ENCODE measurements at regions not wholly inside any gene's neighbourhood (a gene's known extent, or its start where the extent isn't known, plus 50 kb on each side); places are given as distances from the start of the nearest gene placed in this dataset.

- Histone ChIP-seq H3K14ac (ENCODE audit: low read length) (no peak overlapping the region), H3K4me1 (ENCODE audit: control insufficient read depth in 1 of 2, insufficient read depth in 2 of 2, low read length in 2 of 2) (no peaks in the 10 kb centered on the region), H3K9ac (ENCODE audit: low read length) (no peak overlapping the region), H3K79me1 (ENCODE audit: low read length) (peaks cover 2% of the 10 kb centered on the region), H3K27ac (ENCODE audit: low read depth, low read length) (no peak overlapping the region), H2BK12ac (ENCODE audit: low read length) (no peak overlapping the region), H2AFZ (ENCODE audit: insufficient read depth, low read length, poor library complexity) (no peak overlapping the region), H3K36me3 (ENCODE audit: control insufficient read depth in 1 of 2, insufficient read depth in 2 of 2, low read length in 2 of 2) (no peaks in the 10 kb centered on the region), H3K18ac (ENCODE audit: low read length) (no peak overlapping the region), H2AK5ac (ENCODE audit: low read length) (no peak overlapping the region), H4K12ac (ENCODE audit: low read depth, low read length) (no peak overlapping the region), H3K9me3 (ENCODE audit: insufficient read depth, low read depth, low read length) (no peaks in the 10 kb centered on the region), H3K79me2 (ENCODE audit: control insufficient read depth, insufficient read depth, low read length, poor library complexity) (no peaks in the 10 kb centered on the region), H3K4me3 (ENCODE audit: low read depth, low read length) (no peak overlapping the region), H4K8ac (ENCODE audit: low read depth, low read length) (no peak overlapping the region), H2BK5ac (ENCODE audit: low read depth, low read length, poor library complexity) (no peak overlapping the region), H4K91ac (ENCODE audit: low read depth, low read length) (no peak overlapping the region), H3K4ac (ENCODE audit: low read depth, low read length) (no peak overlapping the region), H3K4me2 (ENCODE audit: low read length) (no peak overlapping the region), H3K27me3 (ENCODE audit: insufficient read depth, low read length) (no peaks in the 10 kb centered on the region), H3K23ac (ENCODE audit: low read length) (no peak overlapping the region), H2BK120ac (ENCODE audit: insufficient read depth, low read length, poor library complexity) (no peak overlapping the region)
- no CpG with 5 or more reads among the region's 6 CpGs for WGBS (ENCODE audit: extremely low coverage, insufficient coverage, insufficient read length)
- DNase-seq: no peak
These were observed 78.7 kb upstream of the TINAGL1 start for GRCh38 chr1:31497601-31498000.

GRCh38 chr1:31498376-31499040, 77.8 kb upstream of the TINAGL1 start:
- no peak for DNase-seq
- H3K27me3 ChIP-seq (ENCODE audit: insufficient read depth, low read length): no peaks in the 10 kb centered on the region
- no peak overlapping the region for H2AFZ ChIP-seq (ENCODE audit: insufficient read depth, low read length, poor library complexity)
- H2BK120ac ChIP-seq (ENCODE audit: insufficient read depth, low read length, poor library complexity): no peak overlapping the region
- H3K18ac ChIP-seq (ENCODE audit: low read length): no peak overlapping the region
- H2AK5ac ChIP-seq (ENCODE audit: low read length): no peak overlapping the region
- H3K14ac ChIP-seq (ENCODE audit: low read length): no peak overlapping the region
- no peak overlapping the region for H3K27ac ChIP-seq (ENCODE audit: low read depth, low read length)
- no peak overlapping the region for H4K12ac ChIP-seq (ENCODE audit: low read depth, low read length)
- H3K9ac ChIP-seq (ENCODE audit: low read length): no peak overlapping the region
- H4K8ac ChIP-seq (ENCODE audit: low read depth, low read length): peak overlapping the region; percentile 44
- no peak overlapping the region for H3K23ac ChIP-seq (ENCODE audit: low read length)
- H2BK5ac ChIP-seq (ENCODE audit: low read depth, low read length, poor library complexity): no peak overlapping the region
- H2BK12ac ChIP-seq (ENCODE audit: low read length): peak overlapping the region; percentile 28
- H3K36me3 ChIP-seq (ENCODE audit: control insufficient read depth in 1 of 2, insufficient read depth in 2 of 2, low read length in 2 of 2): no peaks in the 10 kb centered on the region
- no peak overlapping the region for H4K91ac ChIP-seq (ENCODE audit: low read depth, low read length)
- no peaks in the 10 kb centered on the region for H3K4me1 ChIP-seq (ENCODE audit: control insufficient read depth in 1 of 2, insufficient read depth in 2 of 2, low read length in 2 of 2)
- H3K4ac ChIP-seq (ENCODE audit: low read depth, low read length): no peak overlapping the region
- no peaks in the 10 kb centered on the region for H3K9me3 ChIP-seq (ENCODE audit: insufficient read depth, low read depth, low read length)
- no peak overlapping the region for H3K4me2 ChIP-seq (ENCODE audit: low read length)
- H3K79me1 ChIP-seq (ENCODE audit: low read length): peaks cover 2% of the 10 kb centered on the region
- no peaks in the 10 kb centered on the region for H3K79me2 ChIP-seq (ENCODE audit: control insufficient read depth, insufficient read depth, low read length, poor library complexity)
- WGBS (ENCODE audit: extremely low coverage, insufficient coverage, insufficient read length): no CpG with 5 or more reads among the region's 11 CpGs
- H3K4me3 ChIP-seq (ENCODE audit: low read depth, low read length): no peak overlapping the region

- Histone ChIP-seq H2BK5ac (ENCODE audit: low read depth, low read length, poor library complexity) (no peak overlapping the region), H3K18ac (ENCODE audit: low read length) (no peak overlapping the region), H3K27me3 (ENCODE audit: insufficient read depth, low read length) (no peaks in the 10 kb centered on the region), H3K79me2 (ENCODE audit: control insufficient read depth, insufficient read depth, low read length, poor library complexity) (no peaks in the 10 kb centered on the region), H3K14ac (ENCODE audit: low read length) (no peak overlapping the region), H3K4ac (ENCODE audit: low read depth, low read length) (no peak overlapping the region), H4K91ac (ENCODE audit: low read depth, low read length) (no peak overlapping the region), H3K36me3 (ENCODE audit: control insufficient read depth in 1 of 2, insufficient read depth in 2 of 2, low read length in 2 of 2) (no peaks in the 10 kb centered on the region), H3K4me1 (ENCODE audit: control insufficient read depth in 1 of 2, insufficient read depth in 2 of 2, low read length in 2 of 2) (no peaks in the 10 kb centered on the region), H3K79me1 (ENCODE audit: low read length) (peaks cover 2% of the 10 kb centered on the region), H3K23ac (ENCODE audit: low read length) (no peak overlapping the region), H3K4me3 (ENCODE audit: low read depth, low read length) (no peak overlapping the region), H3K4me2 (ENCODE audit: low read length) (no peak overlapping the region), H4K12ac (ENCODE audit: low read depth, low read length) (no peak overlapping the region), H2BK120ac (ENCODE audit: insufficient read depth, low read length, poor library complexity) (no peak overlapping the region), H2AFZ (ENCODE audit: insufficient read depth, low read length, poor library complexity) (no peak overlapping the region), H2BK12ac (ENCODE audit: low read length) (no peak overlapping the region), H3K9ac (ENCODE audit: low read length) (no peak overlapping the region), H3K9me3 (ENCODE audit: insufficient read depth, low read depth, low read length) (no peaks in the 10 kb centered on the region), H2AK5ac (ENCODE audit: low read length) (no peak overlapping the region), H4K8ac (ENCODE audit: low read depth, low read length) (no peak overlapping the region), H3K27ac (ENCODE audit: low read depth, low read length) (no peak overlapping the region)
- DNase-seq: no peak
- WGBS (ENCODE audit: extremely low coverage, insufficient coverage, insufficient read length): no CpG with 5 or more reads among the region's 5 CpGs
These were observed 74.8 kb upstream of the TINAGL1 start for GRCh38 chr1:31501505-31501904.

GRCh38 chr1:31502253-31502652, 74.1 kb upstream of the TINAGL1 start:
- no peak for DNase-seq
- H3K27ac ChIP-seq (ENCODE audit: low read depth, low read length): no peak overlapping the region
- H3K9ac ChIP-seq (ENCODE audit: low read length): no peak overlapping the region
- no peak overlapping the region for H3K23ac ChIP-seq (ENCODE audit: low read length)
- H2BK120ac ChIP-seq (ENCODE audit: insufficient read depth, low read length, poor library complexity): no peak overlapping the region
- no peaks in the 10 kb centered on the region for H3K9me3 ChIP-seq (ENCODE audit: insufficient read depth, low read depth, low read length)
- no peak overlapping the region for H3K4ac ChIP-seq (ENCODE audit: low read depth, low read length)
- H3K79me1 ChIP-seq (ENCODE audit: low read length): peaks cover 2% of the 10 kb centered on the region
- no peaks in the 10 kb centered on the region for H3K4me1 ChIP-seq (ENCODE audit: control insufficient read depth in 1 of 2, insufficient read depth in 2 of 2, low read length in 2 of 2)
- H2AK5ac ChIP-seq (ENCODE audit: low read length): no peak overlapping the region
- no CpG with 5 or more reads among the region's 2 CpGs for WGBS (ENCODE audit: extremely low coverage, insufficient coverage, insufficient read length)
- H2BK12ac ChIP-seq (ENCODE audit: low read length): no peak overlapping the region
- H2BK5ac ChIP-seq (ENCODE audit: low read depth, low read length, poor library complexity): no peak overlapping the region
- no peaks in the 10 kb centered on the region for H3K79me2 ChIP-seq (ENCODE audit: control insufficient read depth, insufficient read depth, low read length, poor library complexity)
- no peaks in the 10 kb centered on the region for H3K36me3 ChIP-seq (ENCODE audit: control insufficient read depth in 1 of 2, insufficient read depth in 2 of 2, low read length in 2 of 2)
- no peak overlapping the region for H3K4me3 ChIP-seq (ENCODE audit: low read depth, low read length)
- no peak overlapping the region for H3K14ac ChIP-seq (ENCODE audit: low read length)
- no peak overlapping the region for H4K12ac ChIP-seq (ENCODE audit: low read depth, low read length)
- no peak overlapping the region for H4K8ac ChIP-seq (ENCODE audit: low read depth, low read length)
- H3K4me2 ChIP-seq (ENCODE audit: low read length): no peak overlapping the region
- no peak overlapping the region for H2AFZ ChIP-seq (ENCODE audit: insufficient read depth, low read length, poor library complexity)
- no peak overlapping the region for H4K91ac ChIP-seq (ENCODE audit: low read depth, low read length)
- H3K27me3 ChIP-seq (ENCODE audit: insufficient read depth, low read length): no peaks in the 10 kb centered on the region
- H3K18ac ChIP-seq (ENCODE audit: low read length): no peak overlapping the region

All from trophoblast cell (in vitro differentiated cells and primary cell).